Activated CD8-positive, alpha-beta T cell treated with anti-CD3 and anti-CD28 coated beads for 36 hours (primary cell): ENCODE measurements at regions not wholly inside any gene's neighbourhood (a gene's known extent, or its start where the extent isn't known, plus 50 kb on each side); places are given as distances from the start of the nearest gene placed in this dataset.
"Not testable (repeated sequence)": the region's sequence is repeated elsewhere in the genome, so short reads cannot be mapped to it uniquely, and the experiment has no call there.

Experiments
- ATAC-seq: fragments of 200-7000 bp; cut with Tn5 transposase; one replicate; pipeline ENCODE4 v1.10.0; 2021; ENCODE audit warnings: mild to moderate bottlenecking, moderate library complexity
- CTCF ChIA-PET: fragments of 350-600 bp; sonication (Branson Sonifier 250); formaldehyde crosslinking; loops from one replicate; lab custom pipeline; 2021; ENCODE audit warnings: antibody characterized with exemption; lab: Charles Lee
- POLR2A ChIA-PET: fragments of 350-600 bp; sonication (Branson Sonifier 250); formaldehyde crosslinking; loops from one replicate; lab custom pipeline; 2021; ENCODE audit warnings: antibody characterized with exemption; lab: Charles Lee
- DNase-seq: peaks from one replicate; pipeline ENCODE4 v3.0.0-alpha.2; 2020
- H3K27ac Mint-ChIP-seq: one replicate; pipeline ENCODE4 v1.8.0; 2021; ENCODE audit warnings: mild to moderate bottlenecking, mixed read lengths
- H3K27me3 Mint-ChIP-seq: one replicate; pipeline ENCODE4 v1.8.0; 2021; ENCODE audit warnings: mixed read lengths
- H3K36me3 Mint-ChIP-seq: one replicate; pipeline ENCODE4 v1.8.0; 2021; ENCODE audit warnings: low read depth, mixed read lengths
- H3K4me1 Mint-ChIP-seq: one replicate; pipeline ENCODE4 v1.8.0; 2021; ENCODE audit warnings: low read depth, mixed read lengths
- H3K4me3 Mint-ChIP-seq: one replicate; pipeline ENCODE4 v1.8.0; 2021; ENCODE audit warnings: mild to moderate bottlenecking, moderate library complexity, mixed read lengths
- H3K9me3 Mint-ChIP-seq: one replicate; pipeline ENCODE4 v1.8.0; 2021; ENCODE audit warnings: mixed read lengths
- CTCF ChIP-seq: fragments of 200-600 bp; IDR thresholded peaks from one replicate; pipeline ENCODE4 v1.8.0; 2022; ENCODE audit warnings: antibody characterized with exemption, mild to moderate bottlenecking
- intact Hi-C: fragments of 100-400 bp; cut with micrococcal nuclease; formaldehyde crosslinking; loops from one replicate; pipeline ENCODE4 v1.10.0; 2022

DNA sequence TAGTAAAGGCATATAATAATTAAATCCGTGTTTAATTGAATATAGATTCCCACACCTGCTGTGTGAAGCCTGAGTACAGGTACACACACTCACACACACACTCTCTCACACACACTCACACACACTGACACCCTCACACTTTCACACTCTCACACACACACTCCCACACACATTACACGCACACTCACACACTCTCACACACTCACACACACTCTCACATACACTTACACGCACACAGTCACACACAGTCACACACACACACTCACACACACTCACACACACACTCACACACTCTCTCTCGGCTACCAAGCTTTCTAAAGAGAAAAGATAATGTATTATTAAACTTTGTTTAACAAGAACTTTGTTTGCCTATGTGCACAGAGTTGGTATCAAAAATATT lies 195.1 kb upstream of the CTNND2 start:
- ChIA-PET CTCF (no interaction called here), POLR2A (no interaction called here)
- H3K36me3 Mint-ChIP-seq = no peaks in the 10 kb centered on the region
- TF ChIP-seq CTCF = no peak
- DNase-seq (no peak), ATAC-seq (no peak)
- no peak overlapping the region for H3K4me3 Mint-ChIP-seq
- intact Hi-C loops = no loop called here
- no peaks in the 10 kb centered on the region for H3K27me3 Mint-ChIP-seq
- no peaks in the 10 kb centered on the region for H3K4me1 Mint-ChIP-seq
- H3K27ac Mint-ChIP-seq = no peak overlapping the region
- peaks cover 11% of the 10 kb centered on the region for H3K9me3 Mint-ChIP-seq

- H3K4me1 Mint-ChIP-seq = no peaks in the 10 kb centered on the region
- no peaks in the 10 kb centered on the region for H3K27me3 Mint-ChIP-seq
- no peak for DNase-seq
- H3K27ac Mint-ChIP-seq = no peak overlapping the region
- no peak overlapping the region for H3K4me3 Mint-ChIP-seq
- no peak for TF ChIP-seq CTCF
- intact Hi-C loops = no loop called here
- ChIA-PET CTCF (no interaction called here), POLR2A (no interaction called here)
- ATAC-seq = no peak
- peaks cover 8% of the 10 kb centered on the region for H3K9me3 Mint-ChIP-seq
- no peaks in the 10 kb centered on the region for H3K36me3 Mint-ChIP-seq
Measured at GRCh38 chr5:12095808-12096281, 191.6 kb upstream of the CTNND2 start.

GRCh38 chr5:12093586-12093985 lies 189.3 kb upstream of the CTNND2 start:
- ATAC-seq = no peak
- Mint-ChIP-seq H3K27me3 (no peaks in the 10 kb centered on the region), H3K9me3 (peaks cover 10% of the 10 kb centered on the region), H3K4me1 (no peaks in the 10 kb centered on the region), H3K27ac (no peak overlapping the region), H3K36me3 (no peaks in the 10 kb centered on the region), H3K4me3 (no peak overlapping the region)
- intact Hi-C loops = no loop called here
- ChIA-PET POLR2A (no interaction called here), CTCF (interaction anchor here (0.9 kb wide), 1 partner anchor 70 kb away, joined by 3 read pairs; no protein-coding TSS in a partner anchor)
- no peak for DNase-seq
- no peak for TF ChIP-seq CTCF

- Mint-ChIP-seq H3K27me3 (no peaks in the 10 kb centered on the region), H3K4me3 (no peak overlapping the region), H3K36me3 (no peaks in the 10 kb centered on the region), H3K9me3 (peaks cover 14% of the 10 kb centered on the region), H3K4me1 (no peaks in the 10 kb centered on the region), H3K27ac (no peak overlapping the region)
- ATAC-seq = no peak
- intact Hi-C loops = no loop called here
- ChIA-PET POLR2A (no interaction called here), CTCF (no interaction called here)
- TF ChIP-seq CTCF = no peak
- no peak for DNase-seq
Measured at GRCh38 chr5:12080761-12081160, 176.5 kb upstream of the CTNND2 start.

DNA sequence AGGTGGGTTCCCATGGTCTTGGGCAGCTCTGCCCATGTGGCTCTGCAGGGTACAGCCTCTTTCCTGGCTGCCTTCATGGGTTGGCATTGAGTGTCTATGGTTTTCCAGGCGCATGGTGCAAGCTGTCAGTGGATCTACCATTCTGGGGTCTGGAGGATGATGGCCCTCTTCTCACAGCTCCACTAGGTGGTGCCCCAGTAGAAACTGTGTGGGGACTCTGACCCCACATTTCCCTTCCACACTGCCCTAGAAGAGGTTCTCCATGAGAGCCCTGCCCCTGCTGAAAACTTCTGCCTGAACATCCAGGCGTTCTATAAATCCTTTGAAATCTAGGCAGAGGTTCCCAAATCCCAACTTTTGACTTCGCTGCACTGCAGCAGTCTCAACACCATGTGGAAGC lies 174.0 kb upstream of the CTNND2 start:
- H3K27me3 Mint-ChIP-seq, DNase-seq, H3K4me1 Mint-ChIP-seq, POLR2A ChIA-PET, ATAC-seq, H3K27ac Mint-ChIP-seq, H3K4me3 Mint-ChIP-seq, CTCF ChIA-PET, intact Hi-C loops, H3K36me3 Mint-ChIP-seq: not testable (repeated sequence)
- peaks cover 13% of the 10 kb centered on the region for H3K9me3 Mint-ChIP-seq

DNA sequence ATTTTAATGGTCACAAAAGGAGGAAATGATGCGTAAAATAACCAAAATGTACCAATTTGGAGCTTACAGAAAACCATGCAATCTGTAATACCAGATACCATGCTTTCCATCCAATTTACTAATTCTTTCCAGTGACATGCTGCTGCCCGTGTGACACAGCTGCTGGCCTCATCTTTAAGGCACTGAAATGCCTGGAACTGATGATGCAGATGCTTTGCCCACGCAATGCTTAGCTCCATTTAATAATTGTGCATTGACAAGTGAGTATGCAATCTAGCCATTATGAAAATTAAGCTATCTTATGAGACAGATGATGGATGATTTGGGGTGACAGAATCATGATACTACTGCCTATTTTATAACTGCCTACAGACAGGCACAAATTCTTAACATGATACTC lies 169.2 kb upstream of the CTNND2 start:
- no peaks in the 10 kb centered on the region for H3K36me3 Mint-ChIP-seq
- no peak for TF ChIP-seq CTCF
- no peak overlapping the region for H3K4me3 Mint-ChIP-seq
- H3K27ac Mint-ChIP-seq = no peak overlapping the region
- intact Hi-C loops = no loop called here
- H3K9me3 Mint-ChIP-seq = peaks cover 2% of the 10 kb centered on the region
- H3K4me1 Mint-ChIP-seq = no peaks in the 10 kb centered on the region
- H3K27me3 Mint-ChIP-seq = no peaks in the 10 kb centered on the region
- ChIA-PET POLR2A (no interaction called here), CTCF (interaction anchor here (0.6 kb wide), 1 partner anchor 49 kb away, joined by 3 read pairs; no protein-coding TSS in a partner anchor)
- no peak for ATAC-seq
- DNase-seq = no peak
